H9 (cell line): ENCODE measurements at regions not wholly inside any gene's neighbourhood (a gene's known extent, or its start where the extent isn't known, plus 50 kb on each side); places are given as distances from the start of the nearest gene placed in this dataset.

Experiments used
- DNase-seq: peaks from one replicate; pipeline ENCODE4 v3.0.0-alpha.2; 2017
- H2AFZ ChIP-seq: one replicate; pipeline ENCODE4 v1.6.1; 2013; ENCODE audit warnings: mild to moderate bottlenecking, low read length, control low read depth, moderate library complexity
- H2AK5ac ChIP-seq: 2 replicates; pipeline ENCODE4 v1.6.1; 2013; ENCODE audit warnings: low read length, control low read depth, mixed read lengths; ENCODE audit not compliant: insufficient read length
- H2BK120ac ChIP-seq: one replicate; pipeline ENCODE4 v1.6.1; 2013; ENCODE audit warnings: low read depth, mild to moderate bottlenecking, low read length, control low read depth, inconsistent platforms; ENCODE audit not compliant: poor library complexity, severe bottlenecking
- H2BK12ac ChIP-seq: 2 replicates; pipeline ENCODE4 v1.6.1; 2013; ENCODE audit warnings: low read length, control low read depth, mixed read lengths, low read depth; ENCODE audit not compliant: insufficient read length
- H2BK15ac ChIP-seq: 2 replicates; pipeline ENCODE4 v1.6.1; 2013; ENCODE audit warnings: low read depth, low read length, control low read depth
- H2BK20ac ChIP-seq: one replicate; pipeline ENCODE4 v1.6.1; 2013; ENCODE audit warnings: low read depth, mild to moderate bottlenecking, low read length, control low read depth, inconsistent platforms; ENCODE audit not compliant: poor library complexity, severe bottlenecking
- H2BK5ac ChIP-seq: 2 replicates; pipeline ENCODE4 v1.6.1; 2013; ENCODE audit warnings: low read length, control low read depth, mixed read lengths; ENCODE audit not compliant: insufficient read length
- H3K14ac ChIP-seq: 2 replicates; pipeline ENCODE4 v1.6.1; 2013; ENCODE audit warnings: low read length, control low read depth; ENCODE audit not compliant: insufficient read depth
- H3K18ac ChIP-seq: 2 replicates; pipeline ENCODE4 v1.6.1; 2013; ENCODE audit warnings: low read depth, mild to moderate bottlenecking, mixed read lengths, low read length, control low read depth; ENCODE audit not compliant: insufficient read length
- H3K23ac ChIP-seq: 2 replicates; pipeline ENCODE4 v1.6.1; 2013; ENCODE audit warnings: low read length, control low read depth, mixed read lengths, low read depth; ENCODE audit not compliant: insufficient read length
- H3K23me2 ChIP-seq: 2 replicates; pipeline ENCODE4 v1.6.1; 2013; ENCODE audit warnings: low read depth, mild to moderate bottlenecking, mixed read lengths, low read length, control low read depth; ENCODE audit not compliant: insufficient read length, poor library complexity, severe bottlenecking
- H3K27ac ChIP-seq: 2 replicates; pipeline ENCODE4 v1.5.1; 2013; ENCODE audit warnings: low read length, control low read depth, mixed read lengths, low read depth; ENCODE audit not compliant: insufficient read length
- H3K27me3 ChIP-seq: 2 replicates; pipeline ENCODE4 v1.6.1; 2013; ENCODE audit warnings: low read length, control low read depth, inconsistent platforms; ENCODE audit not compliant: insufficient read depth
- H3K4ac ChIP-seq: 2 replicates; pipeline ENCODE4 v1.6.1; 2013; ENCODE audit warnings: low read depth, mild to moderate bottlenecking, control low read depth, inconsistent platforms, low read length, moderate library complexity
- H3K4me1 ChIP-seq: 2 replicates; pipeline ENCODE4 v1.6.1; 2013; ENCODE audit warnings: low read length, control low read depth, inconsistent platforms; ENCODE audit not compliant: insufficient read depth
- H3K4me2 ChIP-seq: 2 replicates; pipeline ENCODE4 v1.6.1; 2013; ENCODE audit warnings: low read length, control low read depth, mixed read lengths; ENCODE audit not compliant: insufficient read length, insufficient read depth
- H3K56ac ChIP-seq: 2 replicates; pipeline ENCODE4 v1.6.1; 2013; ENCODE audit warnings: low read depth, mild to moderate bottlenecking, mixed read lengths, low read length, control low read depth; ENCODE audit not compliant: insufficient read length
- H3K79me1 ChIP-seq: 2 replicates; pipeline ENCODE4 v1.6.1; 2013; ENCODE audit warnings: low read depth, mild to moderate bottlenecking, moderate library complexity, low read length, control low read depth, inconsistent platforms; ENCODE audit not compliant: insufficient read depth, poor library complexity, severe bottlenecking
- H3K79me2 ChIP-seq: 2 replicates; pipeline ENCODE4 v1.6.1; 2013; ENCODE audit warnings: low read length, control low read depth, inconsistent platforms; ENCODE audit not compliant: insufficient read depth
- H3K9ac ChIP-seq: 2 replicates; pipeline ENCODE4 v1.6.1; 2013; ENCODE audit warnings: low read length, control low read depth, mixed read lengths; ENCODE audit not compliant: insufficient read length; ENCODE audit errors: extremely low read depth
- H3K9me3 ChIP-seq: one replicate; pipeline ENCODE4 v1.6.1; 2013; ENCODE audit warnings: low read depth, low read length, inconsistent platforms; ENCODE audit not compliant: control insufficient read depth
- H3T11ph ChIP-seq: one replicate; pipeline ENCODE4 v1.6.1; 2013; ENCODE audit warnings: mild to moderate bottlenecking, low read length, control low read depth, inconsistent platforms
- H4K20me1 ChIP-seq: one replicate; pipeline ENCODE4 v1.6.1; 2013; ENCODE audit not compliant: control insufficient read depth, insufficient read length, insufficient read depth
- H4K5ac ChIP-seq: 2 replicates; pipeline ENCODE4 v1.6.1; 2013; ENCODE audit warnings: low read depth, mild to moderate bottlenecking, mixed read lengths, low read length, control low read depth; ENCODE audit not compliant: insufficient read length
- H4K8ac ChIP-seq: replicated peaks from 2 replicates; pipeline ENCODE4 v1.6.1; 2013; ENCODE audit warnings: low read length, control low read depth, mixed read lengths, low read depth; ENCODE audit not compliant: insufficient read length
- H4K91ac ChIP-seq: 2 replicates; pipeline ENCODE4 v1.6.1; 2013; ENCODE audit warnings: low read depth, mild to moderate bottlenecking, moderate library complexity, mixed read lengths, low read length, control low read depth; ENCODE audit not compliant: insufficient read length
- H3K27ac Mint-ChIP-seq, 3 experiments: 2 replicates in 2 of 3; 3 replicates in 1 of 3; pipeline ENCODE4 v1.8.0; 2020 to 2021; ENCODE audit warnings: mixed read lengths in 3 of 3, mild to moderate bottlenecking in 1 of 3, moderate library complexity in 1 of 3
- H3K27me3 Mint-ChIP-seq: 2 replicates; pipeline ENCODE4 v1.8.0; 2021; ENCODE audit warnings: low read depth, mild to moderate bottlenecking, moderate library complexity, mixed read lengths
- H3K36me3 Mint-ChIP-seq, 3 experiments: 2 replicates in 2 of 3; 3 replicates in 1 of 3; pipeline ENCODE4 v1.8.0; 2020 to 2021; ENCODE audit warnings: low read depth in 3 of 3, mixed read lengths in 3 of 3; ENCODE audit not compliant: insufficient read depth in 1 of 3
- H3K4me1 Mint-ChIP-seq, 2 experiments: 2 replicates each; pipeline ENCODE4 v1.8.0; 2020; ENCODE audit warnings: mixed read lengths in 2 of 2
- H3K4me3 Mint-ChIP-seq, 2 experiments: 2 replicates in 1 of 2; 3 replicates in 1 of 2; pipeline ENCODE4 v1.8.0; 2020 to 2021; ENCODE audit warnings: mild to moderate bottlenecking in 2 of 2, mixed read lengths in 2 of 2, moderate library complexity in 1 of 2
- H3K9me3 Mint-ChIP-seq, 2 experiments: 2 replicates in 1 of 2; 3 replicates in 1 of 2; pipeline ENCODE4 v1.8.0; 2020; ENCODE audit warnings: mild to moderate bottlenecking in 2 of 2, mixed read lengths in 2 of 2, moderate library complexity in 1 of 2
- WGBS: extraction: QIAGEN DNeasy Blood & Tissue Kit; methylation state at CpG from one replicate; pipeline ENCODE4 v1.1.7; 2013; ENCODE audit warnings: missing lambda C conversion rate, low lambda C conversion rate, mixed read lengths; ENCODE audit not compliant: insufficient read length; ENCODE audit errors: extremely low coverage; 5-methylcytosine and 5-hydroxymethylcytosine counted together
- TF ChIP-seq, protein P1 (sequence below): fragments of 200-600 bp; sonication (generic); conservative IDR thresholded peaks from 3 replicates; pipeline ENCODE4 v1.8.0; 2021; ENCODE audit warnings: antibody characterized with exemption, mild to moderate bottlenecking

DNA sequence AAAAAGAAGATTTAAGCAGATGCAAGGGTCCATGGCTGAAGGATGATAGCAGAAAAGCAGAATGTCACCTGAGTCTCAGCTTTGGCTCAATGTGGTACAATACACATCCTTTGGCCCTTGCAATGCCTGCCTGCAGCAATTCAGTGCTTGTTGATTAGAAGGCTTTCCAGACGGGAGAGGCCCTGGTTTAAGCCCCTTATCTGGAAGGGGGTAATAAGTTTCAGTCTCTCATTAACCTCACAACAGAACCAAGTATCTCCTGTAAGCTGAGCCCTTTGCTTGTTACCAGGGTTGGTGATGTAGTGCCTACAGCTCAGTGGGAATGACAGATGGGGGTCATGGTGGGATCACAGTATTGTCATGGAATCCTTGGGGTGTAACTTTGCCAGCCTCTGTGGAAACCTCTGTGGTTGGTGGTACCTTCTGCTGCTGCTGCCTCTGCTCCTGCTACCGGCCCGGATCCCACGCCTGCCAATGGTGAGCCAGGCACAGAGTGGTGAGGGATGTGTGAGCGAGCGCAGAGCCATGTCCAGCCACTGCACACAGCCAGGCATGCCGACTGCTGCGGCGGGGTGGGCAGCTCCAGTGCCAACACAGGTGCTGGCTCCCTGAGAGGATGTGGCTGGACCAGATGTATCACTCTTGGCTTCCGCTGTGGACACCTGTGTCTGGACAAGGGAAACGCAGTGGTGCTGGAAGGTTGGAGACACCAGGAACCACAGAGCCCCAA, 81.2 kb downstream of the ADRA2C start:
- Histone ChIP-seq H3K9me3 (no peaks in the 10 kb centered on the region), H3K23me2 (no peaks in the 10 kb centered on the region), H4K20me1 (no peaks in the 10 kb centered on the region), H2AK5ac (no peak overlapping the region), H3T11ph (no peak overlapping the region), H3K18ac (no peak overlapping the region), H2BK5ac (no peak overlapping the region), H3K4me1 (peaks cover 11% of the 10 kb centered on the region), H3K56ac (no peak overlapping the region), H3K23ac (no peak overlapping the region), H2BK15ac (no peak overlapping the region), H2BK12ac (no peak overlapping the region), H2AFZ (no peak overlapping the region), H4K8ac (no peak overlapping the region), H3K79me1 (no peaks in the 10 kb centered on the region), H3K79me2 (no peaks in the 10 kb centered on the region), H2BK20ac (no peak overlapping the region), H4K5ac (no peak overlapping the region), H3K14ac (no peak overlapping the region), H2BK120ac (no peak overlapping the region), H3K4me2 (no peak overlapping the region), H4K91ac (no peak overlapping the region), H3K9ac (no peak overlapping the region), H3K27ac (no peak overlapping the region), H3K27me3 (no peaks in the 10 kb centered on the region), H3K4ac (no peak overlapping the region)
- Mint-ChIP-seq H3K27me3 (peaks cover 35% of the 10 kb centered on the region), H3K27ac (no peak overlapping the region), H3K9me3 (peaks cover 10 to 21% of the 10 kb centered on the region in 2 experiments), H3K4me3 (no peak overlapping the region), H3K4me1 (peaks cover 29 to 31% of the 10 kb centered on the region in 2 experiments), H3K36me3 (peaks cover 13 to 15% (median 15%) of the 10 kb centered on the region in 3 experiments; a peak in 6 of 7 replicates)
- WGBS = no CpG with 5 or more reads among the region's 11 CpGs
- TF ChIP-seq, protein P1, sequence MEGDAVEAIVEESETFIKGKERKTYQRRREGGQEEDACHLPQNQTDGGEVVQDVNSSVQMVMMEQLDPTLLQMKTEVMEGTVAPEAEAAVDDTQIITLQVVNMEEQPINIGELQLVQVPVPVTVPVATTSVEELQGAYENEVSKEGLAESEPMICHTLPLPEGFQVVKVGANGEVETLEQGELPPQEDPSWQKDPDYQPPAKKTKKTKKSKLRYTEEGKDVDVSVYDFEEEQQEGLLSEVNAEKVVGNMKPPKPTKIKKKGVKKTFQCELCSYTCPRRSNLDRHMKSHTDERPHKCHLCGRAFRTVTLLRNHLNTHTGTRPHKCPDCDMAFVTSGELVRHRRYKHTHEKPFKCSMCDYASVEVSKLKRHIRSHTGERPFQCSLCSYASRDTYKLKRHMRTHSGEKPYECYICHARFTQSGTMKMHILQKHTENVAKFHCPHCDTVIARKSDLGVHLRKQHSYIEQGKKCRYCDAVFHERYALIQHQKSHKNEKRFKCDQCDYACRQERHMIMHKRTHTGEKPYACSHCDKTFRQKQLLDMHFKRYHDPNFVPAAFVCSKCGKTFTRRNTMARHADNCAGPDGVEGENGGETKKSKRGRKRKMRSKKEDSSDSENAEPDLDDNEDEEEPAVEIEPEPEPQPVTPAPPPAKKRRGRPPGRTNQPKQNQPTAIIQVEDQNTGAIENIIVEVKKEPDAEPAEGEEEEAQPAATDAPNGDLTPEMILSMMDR = no peak
- DNase-seq = no peak
